Sigmoid colon (tissue), 4 donors: ENCODE measurements at regions not wholly inside any gene's neighbourhood (a gene's known extent, or its start where the extent isn't known, plus 50 kb on each side); places are given as distances from the start of the nearest gene placed in this dataset.

ENCODE experiments used
- CTCF ChIP-seq, 4 experiments: fragments of 450-650 bp in 3 of 4; fragments of 200-600 bp in 1 of 4; IDR thresholded peaks; one replicate each; pipeline ENCODE4 v1.5.1; 2016 to 2019; ENCODE audit warnings: antibody characterized with exemption in 4 of 4, mild to moderate bottlenecking in 3 of 4, moderate library complexity in 2 of 4
- EP300 ChIP-seq, 4 donors: sonication (generic); formaldehyde crosslinking; IDR thresholded peaks; one replicate each; pipeline ENCODE4 v1.6.1; 2017; ENCODE audit warnings: antibody characterized with exemption in 4 of 4
- POLR2A ChIP-seq, 2 donors: fragments of 450-650 bp; IDR thresholded peaks; one replicate each; pipeline ENCODE4 v1.6.1; 2016; ENCODE audit warnings: antibody characterized with exemption in 2 of 2, mild to moderate bottlenecking in 2 of 2, moderate library complexity in 2 of 2
- POLR2AphosphoS5 ChIP-seq, 4 donors: sonication (generic); formaldehyde crosslinking; IDR thresholded peaks; one replicate each; pipeline ENCODE4 v1.6.1; 2017; ENCODE audit warnings: antibody characterized with exemption in 4 of 4

- no peak for TF ChIP-seq POLR2A (IDR thresholded peaks at IDR 0.05)
- no peak for TF ChIP-seq CTCF (IDR thresholded peaks at IDR 0.05)
- TF ChIP-seq POLR2AphosphoS5 (IDR thresholded peaks at IDR 0.05), result no peak
- TF ChIP-seq EP300 (IDR thresholded peaks at IDR 0.05), result no peak
These were observed 414.2 kb downstream of the GABRB3 start for GRCh38 chr15:26358708-26359107.
